Natural killer cell (primary cell): ENCODE measurements at regions not wholly inside any gene's neighbourhood (a gene's known extent, or its start where the extent isn't known, plus 50 kb on each side); places are given as distances from the start of the nearest gene placed in this dataset.

Experiments used
- ATAC-seq, 3 donors: fragments of 150-1000 bp in 2 of 3; fragments of 200-7000 bp in 1 of 3; cut with Tn5 transposase; 1 replicate in 1 of 3; 2 replicates in 2 of 3; pipeline ENCODE4 v1.10.0; 2021; ENCODE audit warnings: mild to moderate bottlenecking in 2 of 3, moderate library complexity in 2 of 3
- DNase-seq, 2 donors: peaks; one replicate each; pipeline versions ENCODE4 v3.0.0 to v3.0.0-alpha.2; 2013 to 2021; ENCODE audit warnings: mixed read lengths in 1 of 2
- H3K27ac ChIP-seq: one replicate; pipeline ENCODE4 v1.5.1; 2013; ENCODE audit warnings: mild to moderate bottlenecking, low read length
- H3K27me3 ChIP-seq: one replicate; pipeline ENCODE4 v1.6.1; 2013; ENCODE audit warnings: low read length; ENCODE audit not compliant: control insufficient read depth, insufficient read depth
- H3K36me3 ChIP-seq: one replicate; pipeline ENCODE4 v1.6.1; 2013; ENCODE audit warnings: low read length; ENCODE audit not compliant: control insufficient read depth, insufficient read depth
- H3K4me1 ChIP-seq: one replicate; pipeline ENCODE4 v1.6.1; 2013; ENCODE audit warnings: low read length; ENCODE audit not compliant: control insufficient read depth, insufficient read depth
- H3K4me3 ChIP-seq: one replicate; pipeline ENCODE4 v1.5.1; 2013; ENCODE audit warnings: low read length
- H3K9me3 ChIP-seq: one replicate; pipeline ENCODE4 v1.6.1; 2013; ENCODE audit warnings: low read length; ENCODE audit not compliant: control insufficient read depth, insufficient read depth
- H3K27ac Mint-ChIP-seq, 2 donors: one replicate each; pipeline ENCODE4 v1.8.0; 2022; ENCODE audit warnings: mild to moderate bottlenecking in 2 of 2, mixed read lengths in 2 of 2, moderate library complexity in 1 of 2
- H3K27me3 Mint-ChIP-seq, 2 donors: one replicate each; pipeline ENCODE4 v1.8.0; 2022; ENCODE audit warnings: low read depth in 2 of 2, mixed read lengths in 2 of 2
- H3K36me3 Mint-ChIP-seq: one replicate; pipeline ENCODE4 v1.8.0; 2022; ENCODE audit warnings: mixed read lengths
- H3K4me1 Mint-ChIP-seq, 2 donors: one replicate each; pipeline ENCODE4 v1.8.0; 2022; ENCODE audit warnings: mixed read lengths in 2 of 2
- H3K4me3 Mint-ChIP-seq: one replicate; pipeline ENCODE4 v1.8.0; 2022; ENCODE audit warnings: mild to moderate bottlenecking, moderate library complexity, mixed read lengths
- H3K9me3 Mint-ChIP-seq, 2 donors: one replicate each; pipeline ENCODE4 v1.8.0; 2022; ENCODE audit warnings: mixed read lengths in 2 of 2
- WGBS: methylation state at CpG from one replicate; pipeline ENCODE4 v1.1.7; 2013; ENCODE audit warnings: missing lambda C conversion rate; ENCODE audit not compliant: insufficient coverage; 5-methylcytosine and 5-hydroxymethylcytosine counted together
- intact Hi-C: fragments of 100-400 bp; cut with micrococcal nuclease; formaldehyde crosslinking; loops from one replicate; pipeline ENCODE4 v1.14.2; 2022
- TF ChIP-seq, protein P1 (sequence below): fragments of 200-600 bp; IDR thresholded peaks from one replicate; pipeline ENCODE4 v1.8.0; 2022; ENCODE audit warnings: antibody characterized with exemption

DNA sequence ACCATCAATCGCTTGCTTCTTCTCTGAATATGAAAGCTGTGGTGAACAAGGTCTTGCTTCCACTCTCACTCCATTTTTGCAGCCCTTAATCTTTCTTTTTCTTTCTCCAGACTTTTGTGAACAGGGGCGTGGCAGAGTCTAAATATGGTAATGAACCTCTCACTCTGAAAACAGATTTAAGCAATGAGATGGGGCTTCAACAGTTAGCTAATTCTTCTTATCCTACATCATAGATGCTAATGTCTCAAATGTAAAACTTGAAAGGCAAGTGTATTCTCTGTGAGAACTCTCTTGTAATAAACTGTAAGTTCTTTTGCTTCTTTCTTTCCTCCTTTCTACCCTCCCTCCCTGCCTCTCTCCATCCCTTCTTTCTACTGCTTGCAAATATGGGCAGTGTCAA is 106.5 kb upstream of the ANK2 start:
- Mint-ChIP-seq H3K4me1 (no peaks in the 10 kb centered on the region), H3K27ac (no peak overlapping the region), H3K27me3 (peaks cover 0 to 8% of the 10 kb centered on the region in 2 donors), H3K36me3 (no peaks in the 10 kb centered on the region), H3K4me3 (no peak overlapping the region), H3K9me3 (no peaks in the 10 kb centered on the region)
- Histone ChIP-seq H3K27me3 (peaks cover 3% of the 10 kb centered on the region), H3K36me3 (no peaks in the 10 kb centered on the region), H3K9me3 (no peaks in the 10 kb centered on the region), H3K27ac (no peak overlapping the region), H3K4me3 (no peak overlapping the region), H3K4me1 (no peaks in the 10 kb centered on the region)
- intact Hi-C loops, result no loop called here
- ATAC-seq (no peak), DNase-seq (no peak)
- TF ChIP-seq, protein P1, sequence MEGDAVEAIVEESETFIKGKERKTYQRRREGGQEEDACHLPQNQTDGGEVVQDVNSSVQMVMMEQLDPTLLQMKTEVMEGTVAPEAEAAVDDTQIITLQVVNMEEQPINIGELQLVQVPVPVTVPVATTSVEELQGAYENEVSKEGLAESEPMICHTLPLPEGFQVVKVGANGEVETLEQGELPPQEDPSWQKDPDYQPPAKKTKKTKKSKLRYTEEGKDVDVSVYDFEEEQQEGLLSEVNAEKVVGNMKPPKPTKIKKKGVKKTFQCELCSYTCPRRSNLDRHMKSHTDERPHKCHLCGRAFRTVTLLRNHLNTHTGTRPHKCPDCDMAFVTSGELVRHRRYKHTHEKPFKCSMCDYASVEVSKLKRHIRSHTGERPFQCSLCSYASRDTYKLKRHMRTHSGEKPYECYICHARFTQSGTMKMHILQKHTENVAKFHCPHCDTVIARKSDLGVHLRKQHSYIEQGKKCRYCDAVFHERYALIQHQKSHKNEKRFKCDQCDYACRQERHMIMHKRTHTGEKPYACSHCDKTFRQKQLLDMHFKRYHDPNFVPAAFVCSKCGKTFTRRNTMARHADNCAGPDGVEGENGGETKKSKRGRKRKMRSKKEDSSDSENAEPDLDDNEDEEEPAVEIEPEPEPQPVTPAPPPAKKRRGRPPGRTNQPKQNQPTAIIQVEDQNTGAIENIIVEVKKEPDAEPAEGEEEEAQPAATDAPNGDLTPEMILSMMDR, result no peak
- WGBS, result 90% methylated on average over 2 of the region's 2 CpGs

DNA sequence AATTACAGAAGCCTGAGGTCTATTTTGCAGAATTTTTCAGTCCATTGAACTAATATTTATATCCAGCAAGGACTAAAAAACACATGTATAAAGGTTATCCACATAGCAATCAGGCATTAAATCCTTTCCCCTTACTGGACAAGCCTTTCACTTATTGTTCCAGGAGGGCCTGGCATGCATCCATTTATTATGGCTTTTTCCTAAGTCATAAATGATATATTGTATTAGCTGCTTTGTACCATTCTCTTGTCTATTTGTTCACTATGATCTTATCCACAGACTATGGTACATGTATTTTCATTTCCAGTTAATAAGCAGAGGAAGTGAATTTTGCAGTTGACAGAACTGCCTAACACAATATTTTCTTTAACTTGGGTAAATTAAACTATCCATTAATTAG is 105.4 kb upstream of the ANK2 start:
- no peaks in the 10 kb centered on the region for H3K9me3 Mint-ChIP-seq
- TF ChIP-seq, protein P1, result no peak
- H3K4me1 Mint-ChIP-seq, result no peaks in the 10 kb centered on the region
- DNase-seq (no peak), ATAC-seq (no peak)
- Histone ChIP-seq H3K27me3 (peaks cover 3% of the 10 kb centered on the region), H3K9me3 (no peaks in the 10 kb centered on the region), H3K4me1 (no peaks in the 10 kb centered on the region), H3K4me3 (no peak overlapping the region), H3K27ac (no peak overlapping the region), H3K36me3 (no peaks in the 10 kb centered on the region)
- H3K27ac Mint-ChIP-seq, result no peak overlapping the region
- H3K27me3 Mint-ChIP-seq, result peaks cover 0 to 8% of the 10 kb centered on the region in 2 donors
- H3K36me3 Mint-ChIP-seq, result no peaks in the 10 kb centered on the region
- H3K4me3 Mint-ChIP-seq, result no peak overlapping the region
- intact Hi-C loops, result no loop called here

DNA sequence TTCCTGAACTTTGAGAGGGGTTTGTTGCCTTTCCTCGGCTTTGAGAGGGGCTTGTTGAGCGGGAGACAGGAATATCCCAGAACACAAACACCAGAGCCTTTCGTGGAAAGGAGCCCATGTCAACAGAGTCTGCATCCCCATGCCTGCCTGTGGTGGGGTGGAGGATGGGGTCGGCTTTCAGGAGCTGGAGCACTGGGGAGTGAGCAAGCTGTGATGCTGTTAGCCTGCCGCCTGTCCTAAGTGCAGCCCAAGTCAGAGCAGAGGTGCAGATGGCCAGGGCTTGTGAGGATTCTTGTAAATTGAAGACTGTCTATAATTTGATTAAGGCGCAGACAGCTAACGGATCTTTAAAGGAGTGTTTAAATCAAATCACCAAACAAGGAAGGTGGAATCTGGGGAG is 103.3 kb upstream of the ANK2 start:
- WGBS, result 81% methylated on average over 7 of the region's 7 CpGs
- DNase-seq, result no peak
- Mint-ChIP-seq H3K9me3 (no peaks in the 10 kb centered on the region), H3K27me3 (no peaks in the 10 kb centered on the region), H3K4me3 (no peak overlapping the region), H3K27ac (no peak overlapping the region), H3K4me1 (no peaks in the 10 kb centered on the region), H3K36me3 (no peaks in the 10 kb centered on the region)
- TF ChIP-seq, protein P1, result no peak
- no peaks in the 10 kb centered on the region for H3K36me3 ChIP-seq
- H3K4me3 ChIP-seq, result no peak overlapping the region
- H3K27me3 ChIP-seq, result peaks cover 3% of the 10 kb centered on the region
- H3K27ac ChIP-seq, result no peak overlapping the region
- no peak for ATAC-seq
- H3K9me3 ChIP-seq, result no peaks in the 10 kb centered on the region
- no peaks in the 10 kb centered on the region for H3K4me1 ChIP-seq
- intact Hi-C loops, result no loop called here

DNA sequence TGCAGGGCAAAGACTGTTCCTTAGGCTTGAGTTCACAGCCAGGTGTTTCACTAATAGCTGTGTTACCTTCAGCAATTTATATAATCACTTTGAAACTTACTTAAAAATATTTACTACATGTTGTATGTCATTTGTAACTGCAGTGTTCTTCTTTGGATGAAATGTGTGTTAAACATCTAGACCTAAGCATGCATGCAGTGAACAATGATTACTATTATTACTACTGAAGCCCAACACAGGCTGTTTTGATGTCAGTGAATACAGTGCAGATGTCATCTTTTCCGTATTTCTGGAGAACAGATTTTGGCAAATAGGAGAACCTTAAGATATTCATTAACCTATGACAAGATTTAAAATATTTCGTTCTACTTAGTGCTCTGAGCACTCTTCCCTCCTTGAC is 101.8 kb upstream of the ANK2 start:
- H3K9me3 ChIP-seq, result no peaks in the 10 kb centered on the region
- H3K4me3 ChIP-seq, result no peak overlapping the region
- no peaks in the 10 kb centered on the region for H3K4me1 Mint-ChIP-seq
- peaks cover 3% of the 10 kb centered on the region for H3K27me3 ChIP-seq
- no peak overlapping the region for H3K27ac ChIP-seq
- H3K36me3 ChIP-seq, result no peaks in the 10 kb centered on the region
- 85% methylated on average over 2 of the region's 2 CpGs for WGBS
- no peak overlapping the region for H3K27ac Mint-ChIP-seq
- DNase-seq (no peak), ATAC-seq (no peak)
- intact Hi-C loops, result no loop called here
- no peaks in the 10 kb centered on the region for H3K27me3 Mint-ChIP-seq
- H3K36me3 Mint-ChIP-seq, result no peaks in the 10 kb centered on the region
- no peaks in the 10 kb centered on the region for H3K9me3 Mint-ChIP-seq
- H3K4me3 Mint-ChIP-seq, result no peak overlapping the region
- H3K4me1 ChIP-seq, result no peaks in the 10 kb centered on the region
- TF ChIP-seq, protein P1, result no peak
